MG63 (cell line): ENCODE measurements at regions not wholly inside any gene's neighbourhood (a gene's known extent, or its start where the extent isn't known, plus 50 kb on each side); places are given as distances from the start of the nearest gene placed in this dataset.
"Not testable (repeated sequence)": the region's sequence is repeated elsewhere in the genome, so short reads cannot be mapped to it uniquely, and the experiment has no call there.

Experiments used
- DNase-seq: peaks from one replicate; pipeline ENCODE4 v3.0.0-alpha.2; 2020
- H3K27me3 ChIP-seq: fragments of 250-450 bp; sonication (Bioruptor Pico); 2 replicates; pipeline ENCODE4 v1.5.1; 2020; ENCODE audit warnings: mild to moderate bottlenecking, moderate library complexity
- H3K36me3 ChIP-seq: fragments of 250-450 bp; sonication (Bioruptor Pico); 2 replicates; pipeline ENCODE4 v1.5.1; 2020; ENCODE audit warnings: mild to moderate bottlenecking, moderate library complexity
- H3K4me3 ChIP-seq: fragments of 250-450 bp; sonication (Bioruptor Pico); 2 replicates; pipeline ENCODE4 v1.5.1; 2020; ENCODE audit warnings: mild to moderate bottlenecking, moderate library complexity
- H3K9me3 ChIP-seq: fragments of 250-450 bp; sonication (Bioruptor Pico); 2 replicates; pipeline ENCODE4 v1.5.1; 2020; ENCODE audit warnings: mild to moderate bottlenecking, moderate library complexity

DNA sequence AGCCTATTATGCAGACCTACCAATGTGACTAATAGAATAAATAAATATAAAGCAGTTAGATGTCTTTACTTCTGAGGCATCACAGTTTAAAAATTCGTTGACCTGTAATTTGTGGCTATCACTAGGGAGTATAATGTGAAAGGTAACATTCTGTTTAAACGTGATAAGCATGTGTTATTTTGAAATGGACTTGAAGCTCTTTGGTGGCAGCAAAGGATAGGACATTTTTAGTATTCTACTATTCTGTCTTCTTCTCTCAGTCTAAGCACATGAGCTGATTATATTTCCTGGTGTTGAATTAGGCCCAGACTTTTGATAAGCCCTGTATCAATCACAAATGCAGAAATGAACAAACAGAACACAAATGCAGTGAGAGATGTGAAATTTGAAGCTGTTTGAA is 974.0 kb upstream of the CDH10 start:
- Histone ChIP-seq H3K27me3 (no peaks in the 10 kb centered on the region), H3K4me3 (no peak overlapping the region), H3K36me3 (no peaks in the 10 kb centered on the region), H3K9me3 (no peaks in the 10 kb centered on the region)
- DNase-seq: no peak

- H3K36me3 ChIP-seq: no peaks in the 10 kb centered on the region
These were observed 969.7 kb upstream of the CDH10 start for GRCh38 chr5:25614466-25614865.

DNA sequence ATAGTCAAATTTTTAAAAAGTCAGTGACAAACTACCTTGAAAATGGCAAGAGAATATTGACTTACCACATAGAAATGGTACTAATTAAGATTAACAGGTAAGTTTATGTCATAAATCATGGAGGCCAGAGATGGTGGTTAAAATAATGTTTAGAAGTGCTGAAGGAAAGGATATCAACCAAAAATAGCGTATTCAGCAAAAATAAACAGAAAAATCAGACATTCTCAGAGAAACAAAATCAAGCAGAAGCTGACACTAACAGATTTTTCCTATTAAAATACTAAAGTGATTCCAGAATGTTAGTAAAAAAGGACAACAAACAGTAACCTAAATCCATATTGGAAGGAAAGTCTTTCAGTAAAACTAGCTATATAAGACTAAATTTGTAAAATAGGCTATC is 959.9 kb upstream of the CDH10 start:
- no peak for DNase-seq
- Histone ChIP-seq H3K27me3 (no peaks in the 10 kb centered on the region), H3K9me3 (no peaks in the 10 kb centered on the region), H3K4me3 (no peak overlapping the region), H3K36me3 (no peaks in the 10 kb centered on the region)

More at GRCh38 chr5:25614466-25614865, 969.7 kb upstream of the CDH10 start:
- Histone ChIP-seq H3K9me3 (no peaks in the 10 kb centered on the region), H3K27me3 (no peaks in the 10 kb centered on the region), H3K4me3 (no peak overlapping the region)
- no peak for DNase-seq

DNA sequence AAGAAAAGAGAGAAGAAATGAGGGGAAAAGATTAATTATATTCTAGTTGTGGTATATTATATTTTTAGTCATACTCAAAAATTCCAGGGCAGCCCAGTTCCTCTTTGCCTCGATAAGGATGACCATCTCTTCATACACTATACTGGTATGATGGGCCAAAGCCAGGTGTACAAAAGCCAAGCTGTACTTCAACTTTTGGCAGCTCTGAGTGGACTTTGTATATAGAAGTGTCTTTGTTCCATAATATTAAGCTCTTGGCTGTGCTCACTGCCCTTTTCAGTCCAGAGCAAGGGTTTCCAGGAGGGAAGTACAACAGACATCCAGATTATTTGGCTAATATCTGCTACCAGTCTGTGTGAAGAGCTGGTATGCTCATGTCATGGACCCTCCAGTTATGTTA is 934.3 kb upstream of the CDH10 start:
- H3K4me3 ChIP-seq: no peak overlapping the region
- DNase-seq: peak; percentile 75
- H3K36me3 ChIP-seq: no peaks in the 10 kb centered on the region
- H3K27me3 ChIP-seq: no peaks in the 10 kb centered on the region
- H3K9me3 ChIP-seq: no peaks in the 10 kb centered on the region

DNA sequence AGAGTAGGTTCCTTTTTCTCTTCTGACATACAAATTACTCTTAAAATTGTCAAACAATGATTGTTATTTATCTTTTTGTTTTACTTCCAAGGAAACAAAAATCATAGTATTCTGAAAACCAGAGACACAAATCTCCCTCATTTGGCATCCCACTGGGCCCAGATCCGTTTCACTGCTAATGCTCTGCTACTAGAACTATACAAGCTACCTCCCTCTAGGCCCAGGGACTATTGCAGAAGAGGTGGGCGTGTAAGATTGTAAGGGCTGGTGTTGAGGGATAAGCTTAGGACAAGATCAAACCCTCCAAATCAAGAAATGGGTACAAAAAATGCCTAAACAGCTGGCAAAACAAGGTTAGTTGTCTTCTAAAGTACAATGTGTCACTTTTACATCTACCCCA is 928.9 kb upstream of the CDH10 start:
- DNase-seq: no peak
- H3K36me3 ChIP-seq: no peaks in the 10 kb centered on the region
- H3K27me3 ChIP-seq: no peaks in the 10 kb centered on the region
- peaks cover 3% of the 10 kb centered on the region for H3K9me3 ChIP-seq
- H3K4me3 ChIP-seq: no peak overlapping the region

- Histone ChIP-seq H3K9me3 (peaks cover 3% of the 10 kb centered on the region), H3K4me3 (no peak overlapping the region), H3K27me3 (no peaks in the 10 kb centered on the region), H3K36me3 (no peaks in the 10 kb centered on the region)
- no peak for DNase-seq
These were observed 925.3 kb upstream of the CDH10 start for GRCh38 chr5:25570067-25570583.

DNA sequence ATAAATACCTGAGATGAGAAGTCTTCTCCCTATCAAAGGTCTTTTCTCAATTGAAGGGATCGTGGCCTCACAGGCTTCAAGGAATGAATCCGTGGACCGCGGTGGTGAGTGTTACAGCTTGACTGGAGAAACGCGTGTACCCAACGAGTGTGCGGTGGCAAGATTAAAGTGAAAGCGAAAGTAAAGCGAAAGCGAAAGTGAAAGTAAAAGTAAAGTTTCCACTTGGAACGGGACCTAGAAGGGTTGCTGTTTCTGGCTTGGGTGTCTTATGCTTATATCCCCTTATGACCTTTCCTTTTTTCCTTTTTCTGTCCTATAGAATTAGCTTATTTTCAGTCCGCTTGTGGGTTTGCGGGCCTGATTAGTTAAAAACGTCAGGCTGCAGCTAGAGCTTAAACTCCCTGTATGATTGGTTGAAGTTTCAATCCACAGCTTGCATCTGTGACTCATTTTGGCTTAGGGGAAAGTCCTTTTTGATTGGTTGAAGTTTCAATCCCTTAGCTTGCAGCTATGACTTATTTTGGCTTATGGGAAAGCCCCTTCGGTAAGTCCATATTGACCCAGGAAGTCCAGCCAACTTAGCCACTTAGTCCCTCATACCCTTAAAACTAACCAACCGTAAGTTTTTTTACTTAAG is 924.3 kb upstream of the CDH10 start:
- Histone ChIP-seq H3K4me3 (no peak overlapping the region), H3K9me3 (peaks cover 3% of the 10 kb centered on the region), H3K27me3 (no peaks in the 10 kb centered on the region), H3K36me3 (no peaks in the 10 kb centered on the region)
- no peak for DNase-seq

- no peak overlapping the region for H3K4me3 ChIP-seq
- peaks cover 6% of the 10 kb centered on the region for H3K9me3 ChIP-seq
- no peaks in the 10 kb centered on the region for H3K27me3 ChIP-seq
- H3K36me3 ChIP-seq: no peaks in the 10 kb centered on the region
- DNase-seq: no peak
These were observed 923.5 kb upstream of the CDH10 start for GRCh38 chr5:25568294-25568693.

DNA sequence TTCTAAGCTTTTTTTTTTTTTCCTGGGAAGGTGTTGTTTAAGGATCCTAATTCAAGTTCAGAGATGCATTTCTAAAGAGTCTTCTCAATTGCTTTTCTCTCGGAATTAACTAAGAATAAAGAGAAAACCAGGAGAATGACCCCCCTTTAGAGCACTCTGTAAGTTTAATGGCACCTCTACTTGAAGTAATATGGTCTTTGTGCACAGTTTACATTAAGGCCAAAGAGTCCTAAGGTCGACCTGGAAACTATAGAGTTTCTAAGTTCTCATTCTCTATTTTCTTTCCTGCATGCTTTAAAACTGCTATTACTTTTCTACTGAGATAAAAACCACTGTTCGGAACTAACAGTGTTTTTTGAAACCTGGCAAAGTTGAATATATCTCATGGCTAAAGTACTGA is 923.1 kb upstream of the CDH10 start:
- Histone ChIP-seq H3K4me3 (no peak overlapping the region), H3K27me3 (no peaks in the 10 kb centered on the region), H3K36me3 (no peaks in the 10 kb centered on the region), H3K9me3 (peaks cover 7% of the 10 kb centered on the region)
- DNase-seq: no peak

GRCh38 chr5:25562656-25563055 is 917.9 kb upstream of the CDH10 start:
- no peaks in the 10 kb centered on the region for H3K27me3 ChIP-seq
- H3K4me3 ChIP-seq: no peak overlapping the region
- peaks cover 7% of the 10 kb centered on the region; the same call in 1 of the 2 replicates for H3K9me3 ChIP-seq
- H3K36me3 ChIP-seq: no peaks in the 10 kb centered on the region
- DNase-seq: no peak

GRCh38 chr5:25554077-25554476 is 909.3 kb upstream of the CDH10 start:
- no peaks in the 10 kb centered on the region for H3K36me3 ChIP-seq
- DNase-seq: no peak
- H3K9me3 ChIP-seq: no peaks in the 10 kb centered on the region
- no peak overlapping the region for H3K4me3 ChIP-seq
- no peaks in the 10 kb centered on the region for H3K27me3 ChIP-seq

GRCh38 chr5:25552871-25553481 is 908.2 kb upstream of the CDH10 start:
- Histone ChIP-seq H3K27me3 (no peaks in the 10 kb centered on the region), H3K9me3 (no peaks in the 10 kb centered on the region), H3K4me3 (no peak overlapping the region), H3K36me3 (no peaks in the 10 kb centered on the region)
- DNase-seq: no peak

GRCh38 chr5:25550793-25551192 is 906.0 kb upstream of the CDH10 start:
- Histone ChIP-seq H3K27me3 (no peaks in the 10 kb centered on the region), H3K36me3 (no peaks in the 10 kb centered on the region), H3K4me3 (no peak overlapping the region), H3K9me3 (no peaks in the 10 kb centered on the region)
- DNase-seq: no peak

GRCh38 chr5:25544652-25545249 is 900.0 kb upstream of the CDH10 start:
- no peaks in the 10 kb centered on the region for H3K36me3 ChIP-seq
- no peaks in the 10 kb centered on the region for H3K27me3 ChIP-seq
- peak; percentile 34 for DNase-seq
- no peaks in the 10 kb centered on the region for H3K9me3 ChIP-seq
- H3K4me3 ChIP-seq: no peak overlapping the region

- no peaks in the 10 kb centered on the region for H3K9me3 ChIP-seq
- H3K36me3 ChIP-seq: no peaks in the 10 kb centered on the region
- H3K4me3 ChIP-seq: no peak overlapping the region
- H3K27me3 ChIP-seq: no peaks in the 10 kb centered on the region
- no peak for DNase-seq
These were observed 895.9 kb upstream of the CDH10 start for GRCh38 chr5:25540628-25541027.

DNA sequence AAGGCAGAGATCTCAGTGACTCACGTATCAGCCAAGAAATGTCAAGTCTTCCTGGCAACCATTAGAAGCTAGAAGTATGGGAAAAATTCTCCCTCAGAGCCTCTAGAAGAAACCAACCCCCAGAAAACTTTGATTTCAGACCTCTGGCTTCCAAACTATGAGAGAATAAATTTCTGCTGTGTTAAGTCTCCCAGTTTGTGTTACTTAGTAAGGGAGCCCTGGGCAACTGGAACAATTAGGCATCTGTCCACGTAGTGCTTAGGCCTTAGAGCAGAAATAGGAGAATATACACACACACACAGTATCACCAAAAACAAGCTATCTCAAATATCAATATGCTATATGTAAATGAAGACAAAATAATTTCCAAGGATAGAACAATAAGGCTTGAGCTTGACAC is 894.8 kb upstream of the CDH10 start:
- H3K36me3 ChIP-seq: no peaks in the 10 kb centered on the region
- H3K27me3 ChIP-seq: no peaks in the 10 kb centered on the region
- no peaks in the 10 kb centered on the region for H3K9me3 ChIP-seq
- no peak for DNase-seq
- H3K4me3 ChIP-seq: no peak overlapping the region

DNA sequence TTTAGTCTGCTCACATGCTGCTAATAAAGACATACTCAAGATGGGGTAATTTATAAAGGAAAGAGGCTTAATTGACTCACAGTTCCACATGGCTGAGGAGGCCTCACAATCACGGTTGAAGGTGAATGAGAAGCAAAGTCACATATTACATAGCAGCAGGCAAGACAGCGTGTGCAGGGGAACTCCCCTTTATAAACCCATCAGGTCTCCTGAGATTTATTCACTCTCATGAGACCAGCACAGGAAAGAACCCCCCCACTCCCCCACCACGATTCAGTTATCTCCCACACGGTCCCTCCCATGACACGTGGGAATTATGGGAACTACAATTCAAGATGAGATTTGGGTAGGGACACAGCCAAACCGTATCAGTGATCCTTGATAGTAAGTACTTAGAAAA is 891.7 kb upstream of the CDH10 start:
- DNase-seq, H3K27me3 ChIP-seq, H3K36me3 ChIP-seq, H3K9me3 ChIP-seq, H3K4me3 ChIP-seq: not testable (repeated sequence)

GRCh38 chr5:25516141-25516540 is 871.4 kb upstream of the CDH10 start:
- Histone ChIP-seq H3K36me3 (no peaks in the 10 kb centered on the region), H3K27me3 (no peaks in the 10 kb centered on the region), H3K4me3 (no peak overlapping the region), H3K9me3 (no peaks in the 10 kb centered on the region)
- DNase-seq: no peak
